GM18499 (cell line): ENCODE measurements at regions not wholly inside any gene's neighbourhood (a gene's known extent, or its start where the extent isn't known, plus 50 kb on each side); places are given as distances from the start of the nearest gene placed in this dataset.
"Not testable (repeated sequence)": the region's sequence is repeated elsewhere in the genome, so short reads cannot be mapped to it uniquely, and the experiment has no call there.

Source experiments
- ATAC-seq: cut with Tn5 transposase; IDR thresholded peaks from one replicate; pipeline ENCODE4 v1.9.1; 2021; ENCODE audit warnings: moderate number of reproducible peaks; ENCODE audit not compliant: insufficient read depth, unreplicated experiment

DNA sequence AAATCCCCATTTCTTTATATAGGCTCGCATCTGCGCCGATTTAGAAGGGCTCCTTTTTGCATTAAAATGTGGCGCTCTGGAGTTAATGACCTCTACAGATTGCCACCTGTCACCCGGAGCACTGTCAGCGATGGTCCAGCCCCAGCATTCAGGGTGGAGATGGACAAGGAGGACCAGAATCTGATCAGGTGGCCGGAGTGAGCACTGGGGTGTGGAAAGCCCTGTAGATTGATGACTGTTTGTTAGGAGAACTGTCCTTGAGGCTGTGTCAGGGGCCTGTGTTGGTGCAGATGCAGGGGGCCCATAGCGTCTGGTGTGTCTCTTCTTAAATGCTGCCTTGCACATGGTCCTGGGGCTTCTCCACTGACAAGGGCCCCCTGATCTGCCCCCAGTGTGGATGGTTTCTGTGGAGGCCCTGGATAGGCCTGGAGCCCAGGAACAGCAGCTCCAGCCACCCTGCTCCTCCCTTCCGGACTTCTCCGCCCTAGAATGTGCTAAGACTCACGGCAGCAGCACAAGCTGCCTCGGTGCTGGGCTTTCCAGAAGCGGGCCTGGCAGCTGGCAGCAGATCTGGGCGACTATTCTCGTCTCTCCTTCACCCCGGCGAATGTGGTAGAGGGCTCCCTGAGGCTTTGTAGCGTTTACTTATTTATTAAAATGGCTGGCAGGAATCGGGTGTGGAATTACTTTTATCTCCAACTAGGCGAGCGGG is 1333.3 kb downstream of the BRD1 start:
- ATAC-seq, result no peak

DNA sequence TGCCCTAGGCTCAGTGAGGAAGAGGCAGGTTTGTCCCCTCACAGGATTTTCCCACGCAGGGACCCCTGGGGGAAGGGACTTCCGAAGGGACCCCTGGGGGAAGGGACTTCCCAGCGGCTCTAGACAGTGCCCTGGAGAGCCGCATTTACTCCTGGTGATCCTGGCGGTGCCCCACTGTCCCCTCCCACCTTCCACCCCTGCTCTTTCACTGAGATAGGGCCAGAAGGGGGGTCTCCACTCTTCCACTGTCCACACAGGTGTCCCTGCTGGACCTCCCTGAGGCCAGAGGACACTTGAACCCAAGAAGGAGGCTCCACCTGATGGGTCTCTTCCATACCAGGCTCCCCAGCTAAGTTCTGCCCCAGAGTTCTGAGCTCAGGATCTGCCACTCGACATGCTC is 1333.9 kb downstream of the BRD1 start:
- ATAC-seq, result no peak

GRCh38 chr22:48492366-48493320 is 1335.0 kb downstream of the BRD1 start:
- ATAC-seq, result no peak

DNA sequence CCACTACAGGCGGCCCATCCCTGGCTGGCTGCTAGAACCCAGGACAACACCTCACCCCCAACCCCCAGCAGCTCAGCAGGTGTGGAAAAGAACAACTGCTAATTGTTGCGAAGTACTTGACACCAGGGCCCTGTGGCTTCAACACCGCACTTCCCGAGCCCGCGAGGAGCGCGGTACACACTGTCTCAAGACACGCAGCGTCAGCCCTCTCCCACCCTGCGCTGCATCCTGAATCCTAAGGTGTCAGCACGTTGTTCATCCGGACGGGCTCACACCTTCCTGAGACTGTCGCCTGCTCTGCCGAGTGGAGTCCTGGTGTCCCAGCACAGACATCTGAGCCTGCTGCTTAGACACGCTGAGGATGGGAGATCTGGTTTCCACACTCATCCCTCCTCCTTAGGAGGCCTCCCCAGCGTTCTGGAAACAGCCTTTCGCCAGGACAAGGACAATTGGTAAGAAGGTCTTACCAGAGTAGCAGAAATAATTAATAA is 1336.2 kb downstream of the BRD1 start:
- ATAC-seq, result no peak

DNA sequence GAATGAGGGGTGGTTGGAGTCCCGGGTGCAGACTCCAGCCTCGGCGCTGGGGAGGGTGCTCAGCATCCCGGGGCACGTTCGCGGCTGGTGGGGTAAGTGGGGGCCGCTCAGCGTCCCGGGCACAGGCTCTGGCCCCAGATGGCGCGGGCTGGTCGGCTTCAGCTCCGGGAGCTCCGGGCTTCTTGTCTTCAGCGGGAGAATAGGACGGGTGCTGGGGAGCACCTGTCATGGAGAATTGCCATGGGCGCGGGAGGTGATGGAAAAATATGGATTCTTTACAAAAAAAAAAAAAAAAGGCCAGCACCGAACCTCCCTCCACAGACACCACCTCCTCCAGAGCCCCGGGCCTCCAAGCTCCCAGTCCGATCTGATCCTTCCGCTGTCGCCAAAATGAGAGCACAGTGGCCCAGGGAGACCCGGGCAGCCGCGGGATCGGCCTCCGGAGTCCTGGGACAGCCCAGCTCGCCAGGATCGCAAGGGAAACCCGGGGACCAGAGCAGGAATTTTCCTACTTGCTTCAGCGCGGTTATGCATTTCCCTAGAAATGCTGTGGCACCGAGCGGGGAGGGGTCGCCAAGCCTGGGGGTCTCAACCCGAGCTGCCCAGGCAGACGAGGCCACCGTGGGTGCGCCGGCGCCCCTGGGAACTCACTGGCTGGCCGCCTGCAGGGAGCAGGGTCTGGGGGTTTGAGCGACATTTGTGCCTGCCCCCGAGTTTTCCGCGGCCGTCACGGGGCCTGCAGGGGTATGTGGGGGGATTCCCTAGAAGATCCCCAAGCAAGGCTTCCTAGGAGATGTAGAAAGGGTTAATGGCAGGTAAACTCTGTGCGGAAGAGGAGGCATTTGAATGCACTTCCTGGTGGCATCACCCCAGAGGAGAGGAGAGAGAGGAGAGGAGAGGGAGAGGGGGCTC is 1336.9 kb downstream of the BRD1 start:
- no peak for ATAC-seq

GRCh38 chr22:48489551-48490499 is 1337.8 kb downstream of the BRD1 start:
- no peak for ATAC-seq

DNA sequence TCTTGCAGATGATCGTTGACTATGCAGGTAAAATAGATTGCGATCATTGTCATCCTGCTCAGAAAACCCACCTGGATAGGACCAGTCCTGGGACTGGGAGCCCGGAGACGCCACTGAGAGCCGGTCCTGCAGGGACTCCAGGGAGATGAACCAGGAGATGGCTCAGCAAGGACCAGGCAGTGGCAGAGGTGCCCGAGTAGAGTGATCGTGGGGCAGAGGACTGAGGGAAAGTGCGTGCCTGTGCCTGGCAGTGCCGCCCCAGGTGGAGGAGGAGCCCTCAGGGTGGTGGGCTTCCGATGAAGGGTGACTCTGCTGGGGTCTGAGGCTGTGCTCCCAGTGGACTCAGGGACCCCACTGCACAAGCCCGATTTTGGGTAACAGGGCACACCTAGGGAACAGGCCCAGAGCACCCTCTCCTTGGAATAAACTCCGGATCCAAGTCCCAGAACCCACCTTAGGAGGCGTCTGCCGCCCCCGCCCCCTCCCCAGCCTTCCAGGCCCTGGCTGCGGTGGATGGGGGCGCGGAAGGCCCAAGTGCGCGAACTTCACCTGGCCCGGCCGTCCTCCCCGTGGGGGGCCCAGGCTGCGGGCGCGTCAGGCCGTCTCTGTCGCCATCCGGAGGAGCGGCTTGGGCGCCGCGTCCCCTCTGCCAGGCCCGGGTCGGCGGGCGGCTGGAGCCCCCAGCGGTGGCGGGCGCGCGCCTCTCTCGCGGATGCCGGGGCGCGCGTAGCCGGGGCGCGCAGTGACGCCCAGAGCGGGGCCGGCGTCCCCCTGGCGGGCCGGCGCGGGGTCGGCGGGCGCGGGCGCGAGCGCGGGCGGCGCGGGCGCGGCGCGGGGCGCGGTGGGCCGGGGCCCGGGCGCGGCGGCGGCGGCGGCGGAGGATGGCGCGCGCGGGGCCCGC is 1338.8 kb downstream of the BRD1 start:
- ATAC-seq, result no peak

DNA sequence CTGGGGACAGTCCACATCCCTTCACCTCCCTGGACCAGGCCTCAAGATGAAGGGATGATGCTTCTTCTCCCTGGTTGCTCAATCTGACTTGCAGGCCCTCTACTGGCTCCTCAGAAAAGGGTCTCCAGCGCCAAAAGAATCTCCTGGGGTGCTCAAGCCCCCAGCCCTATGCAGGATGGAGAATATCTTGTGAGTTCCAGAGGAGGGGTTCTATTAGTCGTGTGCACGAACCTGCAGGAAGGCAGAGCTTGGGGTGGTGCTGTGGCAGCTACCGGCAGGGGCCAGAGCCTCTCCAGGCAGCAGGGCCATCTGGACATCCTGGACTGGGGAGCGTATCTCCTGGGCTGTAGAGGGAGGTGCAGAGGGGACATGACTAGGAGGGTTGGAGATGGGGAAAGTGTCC is 1339.5 kb downstream of the BRD1 start:
- no peak for ATAC-seq

GRCh38 chr22:48486558-48486957 is 1341.1 kb downstream of the BRD1 start:
- no peak for ATAC-seq

DNA sequence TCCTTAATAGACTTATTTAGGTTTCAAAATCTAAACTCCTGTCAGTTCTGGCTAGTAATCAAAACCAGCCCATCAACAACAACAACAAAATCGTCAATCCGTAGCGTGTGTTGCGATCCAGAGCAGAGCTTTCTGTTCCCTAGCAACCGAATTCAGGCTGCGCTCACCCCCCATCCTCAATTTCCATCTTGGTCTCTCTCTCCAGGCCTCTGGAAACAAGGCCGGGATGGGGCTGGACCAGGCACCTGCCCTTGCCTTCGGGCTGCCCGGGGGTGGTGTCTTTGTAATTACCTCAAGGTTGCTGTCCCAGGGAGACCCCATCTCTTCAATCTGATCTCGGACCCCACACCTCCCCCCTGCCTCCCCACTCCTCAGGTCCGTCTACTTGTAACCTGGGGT is 1341.5 kb downstream of the BRD1 start:
- no peak for ATAC-seq

DNA sequence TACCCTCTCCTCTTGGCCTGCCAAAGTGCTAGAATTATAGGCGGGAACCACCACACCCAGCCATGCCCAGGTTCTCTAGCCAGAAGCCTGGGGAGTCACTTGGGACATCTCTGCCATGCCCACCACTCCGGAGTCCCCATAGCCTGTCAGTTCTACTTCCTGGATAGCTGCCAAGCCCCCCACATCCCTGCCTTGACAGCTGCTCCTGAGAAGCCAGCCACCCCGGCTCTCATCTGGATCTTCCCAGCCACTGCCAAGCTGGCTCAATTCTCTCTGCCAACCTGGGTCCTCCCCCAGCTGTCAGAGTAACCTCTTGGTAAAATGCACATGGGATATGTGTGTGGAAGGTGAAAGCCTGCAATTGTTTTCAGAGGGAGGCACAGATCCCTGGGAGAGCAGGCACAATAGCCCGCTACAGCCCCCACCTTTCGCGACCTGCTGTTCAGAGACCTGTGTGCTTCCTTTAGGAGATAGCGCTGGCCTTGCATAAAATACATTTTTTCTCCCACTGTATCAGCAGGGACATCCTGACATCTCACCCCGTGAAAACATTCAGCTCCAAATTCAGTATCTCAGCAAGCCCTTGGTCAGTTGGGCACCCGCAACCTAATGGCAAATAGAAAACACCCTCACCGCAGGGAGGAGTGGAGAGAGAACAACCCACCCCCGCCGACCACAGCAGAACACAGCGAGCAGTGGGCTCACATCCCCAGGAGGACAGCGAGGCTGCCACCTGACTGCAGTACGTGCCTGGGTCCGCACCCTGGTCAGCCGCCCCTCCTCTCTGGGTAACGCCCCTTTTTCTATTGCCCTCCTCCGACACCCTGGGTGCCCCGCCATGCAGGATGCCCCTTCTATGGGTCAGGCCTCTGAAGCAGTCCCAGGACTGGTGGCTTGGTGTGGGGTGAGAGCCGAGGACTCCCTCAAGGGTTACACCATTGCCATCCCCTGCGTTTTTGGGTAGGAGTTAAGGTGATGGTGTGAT is 1342.2 kb downstream of the BRD1 start:
- no peak for ATAC-seq

- ATAC-seq, result no peak
These were observed 1343.7 kb downstream of the BRD1 start for GRCh38 chr22:48483764-48484528.

GRCh38 chr22:48482771-48483170 is 1344.9 kb downstream of the BRD1 start:
- ATAC-seq, result no peak

- not testable (repeated sequence) for ATAC-seq
These were observed 1345.5 kb downstream of the BRD1 start for GRCh38 chr22:48482198-48482597.

GRCh38 chr22:48481748-48482147 is 1345.9 kb downstream of the BRD1 start:
- no peak for ATAC-seq

- ATAC-seq, result no peak
These were observed 1349.0 kb downstream of the BRD1 start for GRCh38 chr22:48478529-48479265.
